IMR-90 (cell line): ENCODE measurements at regions not wholly inside any gene's neighbourhood (a gene's known extent, or its start where the extent isn't known, plus 50 kb on each side); places are given as distances from the start of the nearest gene placed in this dataset.

Experiments used
- ATAC-seq: fragments of 200-7000 bp; cut with Tn5 transposase; 2 replicates; pipeline ENCODE4 v1.9.1; 2020; ENCODE audit warnings: low read depth, mild to moderate bottlenecking, moderate library complexity
- BruUV-seq: library from RNA; stranded (reverse); fragments of 400-500 nt; replicated peaks from 2 replicates; lab custom pipeline; 2021; lab: Mats Ljungman, UMichigan
- CTCF ChIA-PET: fragments of 300-600 bp; formaldehyde crosslinking; extraction: SDS; loops from one replicate; lab custom pipeline; 2021; ENCODE audit warnings: antibody characterized with exemption; lab: Yijun Ruan, JAX
- POLR2A ChIA-PET: fragments of 300-600 bp; sonication (Branson Sonifier 250); formaldehyde crosslinking; loops from one replicate; lab custom pipeline; 2022; ENCODE audit warnings: antibody characterized with exemption; ENCODE audit not compliant: unreplicated experiment; lab: Charles Lee
- DNase-seq: peaks from one replicate; pipeline ENCODE4 v3.0.0; 2013
- H2AFZ ChIP-seq: replicated peaks from 2 replicates; pipeline ENCODE3; 2013; ENCODE audit warnings: low read length, mild to moderate bottlenecking; ENCODE audit not compliant: poor library complexity
- H2AK5ac ChIP-seq: 2 replicates; pipeline ENCODE4 v1.6.1; 2013; ENCODE audit warnings: low read depth, low read length, inconsistent platforms
- H2AK9ac ChIP-seq: replicated peaks from 2 replicates; pipeline ENCODE3; 2013; ENCODE audit warnings: mild to moderate bottlenecking, low read depth, low read length, moderate library complexity; ENCODE audit not compliant: poor library complexity
- H2BK120ac ChIP-seq: 2 replicates; pipeline ENCODE4 v1.6.1; 2013; ENCODE audit warnings: low read depth, low read length, inconsistent platforms
- H2BK15ac ChIP-seq: 3 replicates; pipeline ENCODE4 v1.6.1; 2013; ENCODE audit warnings: low read depth, low read length, inconsistent platforms
- H2BK20ac ChIP-seq: 2 replicates; pipeline ENCODE4 v1.6.1; 2013; ENCODE audit warnings: low read depth, mild to moderate bottlenecking, inconsistent platforms, low read length, moderate library complexity
- H2BK5ac ChIP-seq: 2 replicates; pipeline ENCODE4 v1.6.1; 2013; ENCODE audit warnings: mild to moderate bottlenecking, low read depth, low read length, inconsistent platforms; ENCODE audit not compliant: poor library complexity, severe bottlenecking
- H3K14ac ChIP-seq: replicated peaks from 2 replicates; pipeline ENCODE4 v1.6.1; 2013; ENCODE audit warnings: low read depth, low read length, inconsistent platforms
- H3K18ac ChIP-seq: 2 replicates; pipeline ENCODE4 v1.6.1; 2013; ENCODE audit warnings: low read depth, low read length, control low read depth
- H3K23ac ChIP-seq: 2 replicates; pipeline ENCODE4 v1.6.1; 2013; ENCODE audit warnings: low read depth, low read length, inconsistent platforms
- H3K27ac ChIP-seq: 2 replicates; pipeline ENCODE4 v1.5.1; 2013; ENCODE audit warnings: mild to moderate bottlenecking, control low read depth, low read length; ENCODE audit not compliant: insufficient read depth
- H3K27me3 ChIP-seq: 2 replicates; pipeline ENCODE4 v1.6.1; 2013; ENCODE audit warnings: low read length; ENCODE audit not compliant: control insufficient read depth, insufficient read depth
- H3K36me3 ChIP-seq: 2 replicates; pipeline ENCODE4 v1.6.1; 2013; ENCODE audit warnings: low read length, mixed read lengths; ENCODE audit not compliant: control insufficient read depth, insufficient read depth
- H3K4ac ChIP-seq: 2 replicates; pipeline ENCODE4 v1.6.1; 2013; ENCODE audit warnings: low read depth, low read length, inconsistent platforms
- H3K4me1 ChIP-seq: 2 replicates; pipeline ENCODE4 v1.6.1; 2013; ENCODE audit warnings: low read length, mixed read lengths; ENCODE audit not compliant: control insufficient read depth, insufficient read depth
- H3K4me2 ChIP-seq: 2 replicates; pipeline ENCODE4 v1.6.1; 2013; ENCODE audit warnings: low read depth, mild to moderate bottlenecking, control low read depth, low read length, moderate library complexity
- H3K4me3 ChIP-seq: 2 replicates; pipeline ENCODE4 v1.5.1; 2013; ENCODE audit warnings: low read depth, mild to moderate bottlenecking, control low read depth, low read length, moderate library complexity; ENCODE audit not compliant: insufficient read depth
- H3K56ac ChIP-seq: 2 replicates; pipeline ENCODE4 v1.6.1; 2013; ENCODE audit warnings: low read length, inconsistent platforms; ENCODE audit not compliant: insufficient read depth; ENCODE audit errors: extremely low read depth
- H3K79me1 ChIP-seq, 2 experiments: 2 replicates each; pipeline ENCODE4 v1.6.1; 2013; ENCODE audit warnings: low read length in 2 of 2, inconsistent platforms in 1 of 2, low read depth in 1 of 2
- H3K9ac ChIP-seq: 2 replicates; pipeline ENCODE4 v1.6.1; 2013; ENCODE audit warnings: low read depth, low read length, control low read depth
- H3K9me1 ChIP-seq: 2 replicates; pipeline ENCODE4 v1.6.1; 2013; ENCODE audit warnings: low read length, inconsistent platforms; ENCODE audit not compliant: insufficient read depth
- H3K9me3 ChIP-seq: 2 replicates; pipeline ENCODE4 v1.6.1; 2013; ENCODE audit warnings: low read length; ENCODE audit not compliant: control insufficient read depth, insufficient read depth
- H4K20me1 ChIP-seq: 2 replicates; pipeline ENCODE4 v1.6.1; 2013; ENCODE audit warnings: low read length, inconsistent platforms; ENCODE audit not compliant: insufficient read depth
- H4K5ac ChIP-seq: 2 replicates; pipeline ENCODE4 v1.6.1; 2013; ENCODE audit warnings: mild to moderate bottlenecking, low read depth, low read length, control low read depth
- H4K8ac ChIP-seq, 2 experiments: 2 replicates each; pipeline ENCODE4 v1.6.1; 2013; ENCODE audit warnings: low read depth in 2 of 2, low read length in 2 of 2, control low read depth in 1 of 2, inconsistent platforms in 1 of 2
- H4K91ac ChIP-seq: 2 replicates; pipeline ENCODE4 v1.6.1; 2013; ENCODE audit warnings: low read depth, low read length, inconsistent platforms; ENCODE audit not compliant: insufficient read depth
- BHLHE40 ChIP-seq: fragments of 150-350 bp; IDR thresholded peaks from 2 replicates; pipeline ENCODE4 v1.6.1; 2016; ENCODE audit warnings: mild to moderate bottlenecking, low read depth, low read length
- CEBPB ChIP-seq: IDR thresholded peaks from 2 replicates; pipeline ENCODE4 v1.6.1; 2012; ENCODE audit warnings: low read depth, low read length, improper control_type of control experiment
- CHD1 ChIP-seq: IDR thresholded peaks from 2 replicates; pipeline ENCODE4 v1.6.1; 2012; ENCODE audit warnings: low read depth, low read length, improper control_type of control experiment
- CTCF ChIP-seq: conservative IDR thresholded peaks from 2 replicates; pipeline ENCODE4 v1.5.1; 2012; ENCODE audit warnings: mild to moderate bottlenecking, low read depth, low read length, improper control_type of control experiment
- ELK1 ChIP-seq: fragments of 150-350 bp; IDR thresholded peaks from 2 replicates; pipeline ENCODE4 v1.6.1; 2016; ENCODE audit warnings: low read depth, mild to moderate bottlenecking, low read length, moderate library complexity, borderline replicate concordance
- FOS ChIP-seq: fragments of 150-350 bp; IDR thresholded peaks from 2 replicates; pipeline ENCODE4 v1.6.1; 2016; ENCODE audit warnings: low read depth, low read length
- MAFK ChIP-seq: IDR thresholded peaks from 2 replicates; pipeline ENCODE4 v1.6.1; 2012; ENCODE audit warnings: low read depth, low read length, improper control_type of control experiment
- MAZ ChIP-seq: IDR thresholded peaks from 2 replicates; pipeline ENCODE4 v1.6.1; 2012; ENCODE audit warnings: low read depth, mild to moderate bottlenecking, low read length, improper control_type of control experiment, moderate library complexity, borderline replicate concordance
- MXI1 ChIP-seq: IDR thresholded peaks from 2 replicates; pipeline ENCODE4 v1.6.1; 2012; ENCODE audit warnings: low read depth, mild to moderate bottlenecking, low read length, moderate library complexity, borderline replicate concordance
- NFE2L2 ChIP-seq: fragments of 150-350 bp; IDR thresholded peaks from 2 replicates; pipeline ENCODE4 v1.6.1; 2016; ENCODE audit warnings: low read depth, mild to moderate bottlenecking, low read length
- POLR2A ChIP-seq: IDR thresholded peaks from 2 replicates; pipeline ENCODE4 v1.6.1; 2012; ENCODE audit warnings: mild to moderate bottlenecking, low read depth, low read length
- RAD21 ChIP-seq: IDR thresholded peaks from 2 replicates; pipeline ENCODE4 v1.6.1; 2012; ENCODE audit warnings: low read length, improper control_type of control experiment
- RCOR1 ChIP-seq: IDR thresholded peaks from 2 replicates; pipeline ENCODE4 v1.6.1; 2012; ENCODE audit warnings: mild to moderate bottlenecking, low read length, improper control_type of control experiment; ENCODE audit not compliant: insufficient replicate concordance
- RFX5 ChIP-seq: IDR thresholded peaks from 2 replicates; pipeline ENCODE4 v1.8.0; 2012; ENCODE audit warnings: low read depth, mild to moderate bottlenecking, low read length, moderate library complexity
- SMC3 ChIP-seq: fragments of 150-350 bp; IDR thresholded peaks from 2 replicates; pipeline ENCODE4 v1.6.1; 2016; ENCODE audit warnings: low read depth, mild to moderate bottlenecking, antibody characterized with exemption, low read length, moderate library complexity
- USF2 ChIP-seq: fragments of 150-350 bp; IDR thresholded peaks from 2 replicates; pipeline ENCODE4 v1.6.1; 2017; ENCODE audit warnings: mild to moderate bottlenecking, antibody characterized with exemption, low read length, low read depth
- WGBS, 2 experiments: methylation state at CpG; one replicate each; pipeline versions ENCODE4 v1.1.5 to v1.1.7; 2013; ENCODE audit warnings: missing lambda C conversion rate in 2 of 2; ENCODE audit not compliant: insufficient read length in 1 of 2; ENCODE audit errors: extremely low coverage in 2 of 2; 5-methylcytosine and 5-hydroxymethylcytosine counted together
- dilution Hi-C: fragments of 300-500 bp; cut with HindIII; formaldehyde crosslinking; loops from one replicate; pipeline ENCODE4 v1.14.3; 2018; ENCODE audit warnings: low sequenced_read_pairs; ENCODE audit not compliant: unreplicated experiment
- in situ Hi-C: fragments of 300-500 bp; cut with MboI; formaldehyde crosslinking; loops from 3 replicates; pipeline ENCODE4 v1.14.3; 2019; ENCODE audit warnings: low sequenced_read_pairs, inconsistent platforms, mixed read lengths
- intact Hi-C: fragments of 100-400 bp; cut with micrococcal nuclease; formaldehyde crosslinking; loops from 2 replicates; pipeline ENCODE4 v1.10.0; 2022

GRCh38 chr5:42870882-42871418, 59.3 kb upstream of the SELENOP start:
- ATAC-seq, result peak; percentile 17
- CTCF ChIA-PET, result no interaction called here

More at GRCh38 chr5:42870882-42871418, 59.3 kb upstream of the SELENOP start:
- Histone ChIP-seq H4K20me1 (no peaks in the 10 kb centered on the region), H3K4ac (no peak overlapping the region), H3K27me3 (peaks cover 5% of the 10 kb centered on the region), H3K4me3 (no peak overlapping the region), H3K79me1 (no peaks in the 10 kb centered on the region), H3K9me1 (no peaks in the 10 kb centered on the region), H2AK9ac (no peak overlapping the region), H2BK20ac (no peak overlapping the region), H3K36me3 (no peaks in the 10 kb centered on the region), H3K56ac (no peak overlapping the region), H4K5ac (no peak overlapping the region), H3K4me2 (no peak overlapping the region), H2BK5ac (no peak overlapping the region), H4K91ac (no peak overlapping the region), H3K18ac (no peak overlapping the region), H3K27ac (no peak overlapping the region), H3K4me1 (no peaks in the 10 kb centered on the region), H2BK120ac (no peak overlapping the region), H2AK5ac (no peak overlapping the region), H3K9me3 (no peaks in the 10 kb centered on the region), H3K9ac (no peak overlapping the region), H3K23ac (no peak overlapping the region), H3K14ac (no peak overlapping the region), H4K8ac (no peak overlapping the region), H2BK15ac (no peak overlapping the region), H2AFZ (no peak overlapping the region)
- BruUV-seq, result no TSS peak
- in situ Hi-C loops (no loop called here), dilution Hi-C loops (no loop called here), intact Hi-C loops (no loop called here)
- TF ChIP-seq NFE2L2, result no peak
- no peak for TF ChIP-seq MAFK
- no peak for TF ChIP-seq MAZ
- TF ChIP-seq CTCF, result no peak
- TF ChIP-seq ELK1, result no peak
- TF ChIP-seq CHD1, result no peak
- no peak for TF ChIP-seq RCOR1
- no peak for TF ChIP-seq BHLHE40
- TF ChIP-seq RFX5, result no peak
- no peak for TF ChIP-seq CEBPB
- TF ChIP-seq FOS, result no peak
- TF ChIP-seq RAD21, result no peak
- no peak for TF ChIP-seq SMC3
- no peak for TF ChIP-seq USF2
- TF ChIP-seq POLR2A, result no peak
- no peak for TF ChIP-seq MXI1
- DNase-seq, result no peak
- WGBS, 2 experiments, result 50% methylated on average over 1 of the region's 4 CpGs; no CpG with 5 or more reads in 1 of the 2 experiments
- POLR2A ChIA-PET, result no interaction called here
